GM10248 (cell line): ENCODE measurements at regions not wholly inside any gene's neighbourhood (a gene's known extent, or its start where the extent isn't known, plus 50 kb on each side); places are given as distances from the start of the nearest gene placed in this dataset.

Experiments
- CTCF ChIA-PET: fragments of 300-600 bp; sonication (Branson Sonifier 250); formaldehyde crosslinking; extraction: SDS; loops from one replicate; lab custom pipeline; 2021; ENCODE audit warnings: antibody characterized with exemption; lab: Yijun Ruan, JAX
- POLR2A ChIA-PET: fragments of 350-650 bp; sonication (Branson Sonifier 250); formaldehyde crosslinking; extraction: SDS; loops from one replicate; lab custom pipeline; 2020; ENCODE audit warnings: antibody characterized with exemption; lab: Yijun Ruan, JAX
- DNase-seq: peaks from one replicate; pipeline ENCODE4 v3.0.0; 2012; ENCODE audit errors: extremely low spot score
- CTCF ChIP-seq: IDR thresholded peaks from 2 replicates; pipeline ENCODE4 v1.5.1; 2012; ENCODE audit warnings: mild to moderate bottlenecking, low read depth; ENCODE audit errors: extremely low read depth, missing control alignments, control extremely low read depth

GRCh38 chr7:26599982-26600381 lies 264.4 kb downstream of the SKAP2 start:
- ChIA-PET POLR2A (no interaction called here), CTCF (no interaction called here)
- DNase-seq: no peak
- TF ChIP-seq CTCF: no peak

- TF ChIP-seq CTCF: no peak
- CTCF ChIA-PET: no interaction called here
- DNase-seq: no peak
- POLR2A ChIA-PET: no interaction called here
Measured at GRCh38 chr7:26600411-26600810, 264.0 kb downstream of the SKAP2 start.

GRCh38 chr7:26603631-26604030 lies 260.8 kb downstream of the SKAP2 start:
- no peak for TF ChIP-seq CTCF
- ChIA-PET POLR2A (no interaction called here), CTCF (interaction anchor here (1.3 kb wide), 1 partner anchor 10 kb away, joined by 5 read pairs; no protein-coding TSS in a partner anchor)
- no peak for DNase-seq

- DNase-seq: no peak
- ChIA-PET POLR2A (no interaction called here), CTCF (interaction anchor here (1.1 to 1.3 kb wide), 3 partner anchors 11 to 58 kb away, joined by 3 to 4 read pairs (median 3); no protein-coding TSS in a partner anchor)
- TF ChIP-seq CTCF: no peak
Measured at GRCh38 chr7:26608402-26608801, 256.0 kb downstream of the SKAP2 start.

GRCh38 chr7:26609082-26609481 lies 255.3 kb downstream of the SKAP2 start:
- CTCF ChIA-PET: interaction anchor here (1.1 to 1.3 kb wide), 3 partner anchors 12 to 15 kb away, joined by 3 to 4 read pairs (median 3); no protein-coding TSS in a partner anchor
- no peak for TF ChIP-seq CTCF
- POLR2A ChIA-PET: no interaction called here
- no peak for DNase-seq

- POLR2A ChIA-PET: no interaction called here
- CTCF ChIA-PET: interaction anchor here (1.1 to 1.3 kb wide), 3 partner anchors 12 to 16 kb away, joined by 3 to 4 read pairs (median 3); no protein-coding TSS in a partner anchor
- DNase-seq: no peak
- no peak for TF ChIP-seq CTCF
Measured at GRCh38 chr7:26609532-26609931, 254.9 kb downstream of the SKAP2 start.
